ENCODE measurements at regions not wholly inside any gene's neighbourhood (a gene's known extent, or its start where the extent isn't known, plus 50 kb on each side); places are given as distances from the start of the nearest gene placed in this dataset.

- no TSS peak for BruUV-seq (replicated peaks)
- Histone ChIP-seq H3K9me2 (ENCODE audit: insufficient read depth, low read length) (no peaks in the 10 kb centered on the region), H3K9me3 (ENCODE audit: low read length) (no peaks in the 10 kb centered on the region), H3K79me2 (ENCODE audit: insufficient read depth, low read depth, low read length) (no peaks in the 10 kb centered on the region), H3K4me1 (ENCODE audit: insufficient read depth, low read length, poor library complexity, severe bottlenecking) (no peaks in the 10 kb centered on the region), H4K20me1 (ENCODE audit: insufficient read depth, low read length) (no peaks in the 10 kb centered on the region), H2AFZ (ENCODE audit: low read length) (no peak overlapping the region), H3K27ac (ENCODE audit: low read depth, low read length, poor library complexity, severe bottlenecking) (no peak overlapping the region), H3K4me3 (ENCODE audit: low read depth, low read length, poor library complexity, severe bottlenecking) (no peak overlapping the region), H3K4me2 (ENCODE audit: low read length) (no peak overlapping the region), H3K36me3 (ENCODE audit: insufficient read depth, low read length) (no peaks in the 10 kb centered on the region)
- TF ChIP-seq, protein P1, sequence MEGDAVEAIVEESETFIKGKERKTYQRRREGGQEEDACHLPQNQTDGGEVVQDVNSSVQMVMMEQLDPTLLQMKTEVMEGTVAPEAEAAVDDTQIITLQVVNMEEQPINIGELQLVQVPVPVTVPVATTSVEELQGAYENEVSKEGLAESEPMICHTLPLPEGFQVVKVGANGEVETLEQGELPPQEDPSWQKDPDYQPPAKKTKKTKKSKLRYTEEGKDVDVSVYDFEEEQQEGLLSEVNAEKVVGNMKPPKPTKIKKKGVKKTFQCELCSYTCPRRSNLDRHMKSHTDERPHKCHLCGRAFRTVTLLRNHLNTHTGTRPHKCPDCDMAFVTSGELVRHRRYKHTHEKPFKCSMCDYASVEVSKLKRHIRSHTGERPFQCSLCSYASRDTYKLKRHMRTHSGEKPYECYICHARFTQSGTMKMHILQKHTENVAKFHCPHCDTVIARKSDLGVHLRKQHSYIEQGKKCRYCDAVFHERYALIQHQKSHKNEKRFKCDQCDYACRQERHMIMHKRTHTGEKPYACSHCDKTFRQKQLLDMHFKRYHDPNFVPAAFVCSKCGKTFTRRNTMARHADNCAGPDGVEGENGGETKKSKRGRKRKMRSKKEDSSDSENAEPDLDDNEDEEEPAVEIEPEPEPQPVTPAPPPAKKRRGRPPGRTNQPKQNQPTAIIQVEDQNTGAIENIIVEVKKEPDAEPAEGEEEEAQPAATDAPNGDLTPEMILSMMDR (conservative IDR thresholded peaks at IDR 0.05; ENCODE audit: low read length), result no peak
- POLR2A ChIA-PET, result interaction anchor here (0.9 kb wide), 1 partner anchor 62 kb away, joined by 3 read pairs; no protein-coding TSS in a partner anchor
- CTCF ChIA-PET (ENCODE audit: unreplicated experiment), result no interaction called here
- intact Hi-C loops (cut with micrococcal nuclease; ENCODE audit: unreplicated experiment), result no loop called here
- DNase-seq (ENCODE audit: low spot score), result no peak
Observed at GRCh38 chr4:32258986-32259385, 1538.8 kb downstream of the PCDH7 start.

- intact Hi-C loops (cut with micrococcal nuclease; ENCODE audit: unreplicated experiment), result no loop called here
Observed at GRCh38 chr4:32261196-32261595, 1541.0 kb downstream of the PCDH7 start.

GRCh38 chr4:32268863-32269262 is 1548.7 kb downstream of the PCDH7 start:
- Histone ChIP-seq H3K36me3 (ENCODE audit: insufficient read depth, low read length) (no peaks in the 10 kb centered on the region), H3K4me2 (ENCODE audit: low read length) (no peak overlapping the region), H3K79me2 (ENCODE audit: insufficient read depth, low read depth, low read length) (no peaks in the 10 kb centered on the region), H3K27ac (ENCODE audit: low read depth, low read length, poor library complexity, severe bottlenecking) (no peak overlapping the region), H3K9me3 (ENCODE audit: low read length) (no peaks in the 10 kb centered on the region), H3K4me1 (ENCODE audit: insufficient read depth, low read length, poor library complexity, severe bottlenecking) (no peaks in the 10 kb centered on the region), H3K4me3 (ENCODE audit: low read depth, low read length, poor library complexity, severe bottlenecking) (no peak overlapping the region), H3K9me2 (ENCODE audit: insufficient read depth, low read length) (no peaks in the 10 kb centered on the region), H2AFZ (ENCODE audit: low read length) (no peak overlapping the region), H4K20me1 (ENCODE audit: insufficient read depth, low read length) (no peaks in the 10 kb centered on the region)
- no peak for TF ChIP-seq EZH2phosphoT487 (IDR thresholded peaks at IDR 0.05; ENCODE audit: borderline replicate concordance, low read depth, low read length)
- TF ChIP-seq, protein P1 (conservative IDR thresholded peaks at IDR 0.05; ENCODE audit: low read length), result no peak
- POLR2A ChIA-PET, result no interaction called here
- peak; percentile 2 for DNase-seq (ENCODE audit: low spot score)
- no TSS peak for BruUV-seq (replicated peaks)
- intact Hi-C loops (cut with micrococcal nuclease; ENCODE audit: unreplicated experiment), result no loop called here
- CTCF ChIA-PET (ENCODE audit: unreplicated experiment), result no interaction called here

More at GRCh38 chr4:32261196-32261595, 1541.0 kb downstream of the PCDH7 start:
- Histone ChIP-seq H3K9me2 (ENCODE audit: insufficient read depth, low read length) (no peaks in the 10 kb centered on the region), H2AFZ (ENCODE audit: low read length) (no peak overlapping the region), H3K27ac (ENCODE audit: low read depth, low read length, poor library complexity, severe bottlenecking) (no peak overlapping the region), H3K4me2 (ENCODE audit: low read length) (no peak overlapping the region), H3K4me1 (ENCODE audit: insufficient read depth, low read length, poor library complexity, severe bottlenecking) (no peaks in the 10 kb centered on the region), H4K20me1 (ENCODE audit: insufficient read depth, low read length) (no peaks in the 10 kb centered on the region), H3K4me3 (ENCODE audit: low read depth, low read length, poor library complexity, severe bottlenecking) (no peak overlapping the region), H3K79me2 (ENCODE audit: insufficient read depth, low read depth, low read length) (no peaks in the 10 kb centered on the region), H3K9me3 (ENCODE audit: low read length) (no peaks in the 10 kb centered on the region), H3K36me3 (ENCODE audit: insufficient read depth, low read length) (no peaks in the 10 kb centered on the region)
- TF ChIP-seq, protein P1 (conservative IDR thresholded peaks at IDR 0.05; ENCODE audit: low read length), result no peak
- no peak for TF ChIP-seq EZH2phosphoT487 (IDR thresholded peaks at IDR 0.05; ENCODE audit: borderline replicate concordance, low read depth, low read length)
- POLR2A ChIA-PET, result no interaction called here
- DNase-seq (ENCODE audit: low spot score), result no peak
- CTCF ChIA-PET (ENCODE audit: unreplicated experiment), result no interaction called here
- BruUV-seq (replicated peaks), result no TSS peak
